Hematopoietic multipotent progenitor cell treated with erythropoietin and hydrocortisone succinate and interleukin-3 and kit ligand, for 15 days (in vitro differentiated cells): ENCODE measurements at regions not wholly inside any gene's neighbourhood (a gene's known extent, or its start where the extent isn't known, plus 50 kb on each side); places are given as distances from the start of the nearest gene placed in this dataset.
"Not testable (repeated sequence)": the region's sequence is repeated elsewhere in the genome, so short reads cannot be mapped to it uniquely, and the experiment has no call there.

Experiments
- DNase-seq: peaks from one replicate; pipeline ENCODE4 v3.0.0-alpha.2; 2015; ENCODE audit warnings: low spot score

GRCh38 chr12:73210548-73211204 is 938.5 kb downstream of the TRHDE start:
- DNase-seq = no peak

GRCh38 chr12:73220951-73221350 is 948.8 kb downstream of the TRHDE start:
- DNase-seq = no peak

DNA sequence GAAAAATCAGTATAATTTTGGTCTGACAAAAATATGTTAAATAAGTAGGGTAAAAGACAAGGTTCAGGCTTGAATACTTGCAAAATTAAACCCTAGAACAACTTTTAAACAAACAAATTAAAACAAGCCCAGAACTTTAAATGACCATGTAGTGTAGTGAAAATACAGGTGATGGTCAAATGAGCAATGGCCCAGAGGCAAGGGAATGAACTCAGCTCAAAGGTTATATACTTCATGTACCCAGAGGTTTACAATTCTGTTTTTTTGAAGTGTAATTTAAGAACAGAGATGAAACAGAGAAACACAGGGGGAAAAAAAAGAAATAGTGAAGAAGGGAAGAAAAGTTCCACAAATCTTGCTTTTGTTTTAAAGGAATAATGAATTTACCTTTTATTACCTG is 949.2 kb downstream of the TRHDE start:
- no peak for DNase-seq

DNA sequence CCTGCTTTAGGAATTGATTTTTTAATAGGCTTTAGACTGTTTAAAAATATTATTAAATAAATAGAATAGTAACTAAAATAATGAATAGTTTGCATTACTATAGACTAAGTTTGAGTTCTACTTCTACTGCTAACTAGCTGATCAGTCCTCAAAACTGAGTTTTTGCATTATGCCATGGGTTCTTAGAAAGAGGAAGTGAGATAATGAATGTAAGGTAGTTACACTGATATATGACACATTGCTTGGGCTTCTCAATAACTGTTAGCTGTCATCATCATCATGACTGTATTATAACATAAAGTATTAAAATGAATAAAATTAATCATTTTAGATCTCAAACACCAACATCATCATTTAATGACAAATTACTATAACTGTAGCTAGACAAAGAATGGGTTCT is 949.7 kb downstream of the TRHDE start:
- DNase-seq = no peak

- no peak for DNase-seq
These were observed 953.3 kb downstream of the TRHDE start for GRCh38 chr12:73225371-73225937.

GRCh38 chr12:73225941-73226340 is 953.8 kb downstream of the TRHDE start:
- DNase-seq = no peak

GRCh38 chr12:73226593-73226992 is 954.4 kb downstream of the TRHDE start:
- no peak for DNase-seq

- not testable (repeated sequence) for DNase-seq
These were observed 956.7 kb downstream of the TRHDE start for GRCh38 chr12:73228828-73229227.

DNA sequence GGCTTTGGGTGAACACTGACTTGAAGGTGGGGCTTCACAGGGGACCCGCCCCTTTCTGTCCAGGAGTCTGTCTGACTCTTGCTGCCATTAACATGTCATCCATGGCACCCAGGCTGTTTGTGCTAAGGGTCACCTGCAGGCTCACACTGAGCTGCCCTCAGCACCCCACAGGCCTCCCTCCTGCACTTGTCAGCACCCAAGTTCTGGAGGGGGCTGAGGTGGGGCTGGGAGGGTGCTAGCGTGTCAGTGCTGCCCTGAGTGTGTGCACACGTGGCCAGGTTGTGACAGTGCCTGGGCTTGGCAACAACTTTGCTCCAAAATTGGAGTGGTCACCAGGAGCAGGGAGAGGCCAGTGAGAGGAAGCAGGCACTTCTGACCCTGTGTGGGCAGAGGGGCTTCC is 963.2 kb downstream of the TRHDE start:
- no peak for DNase-seq

- no peak for DNase-seq
These were observed 967.9 kb downstream of the TRHDE start for GRCh38 chr12:73240110-73240509.

DNA sequence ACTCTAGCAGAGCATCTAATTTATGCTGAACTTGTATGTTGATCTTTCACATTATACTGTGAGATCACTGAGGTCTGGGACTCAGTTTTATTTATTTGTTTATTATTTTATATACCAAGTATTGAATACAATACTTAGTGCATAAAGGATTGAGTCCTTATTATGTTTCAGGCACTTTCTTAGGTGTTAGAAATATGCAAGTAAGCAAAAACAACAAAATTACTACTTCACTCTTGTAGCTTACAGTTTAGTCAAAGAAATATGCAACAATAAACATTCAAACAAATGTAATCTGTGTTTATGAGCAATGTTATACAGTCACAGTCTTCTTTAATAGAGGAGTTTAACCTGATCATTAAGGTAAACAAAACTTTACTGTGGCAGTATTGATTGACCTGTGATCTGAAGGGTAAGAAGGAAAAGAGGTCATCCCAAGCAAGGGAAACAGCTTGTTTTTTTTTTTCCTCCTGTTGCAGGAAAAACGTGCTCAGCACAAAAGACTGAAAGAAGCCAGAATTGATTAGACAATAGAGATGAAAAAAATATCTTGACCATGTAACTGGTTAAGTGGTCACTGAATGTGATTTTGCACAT is 990.7 kb downstream of the TRHDE start:
- no peak for DNase-seq

- DNase-seq = no peak
These were observed 994.0 kb downstream of the TRHDE start for GRCh38 chr12:73266206-73266605.

- DNase-seq = no peak
These were observed 1002.8 kb downstream of the TRHDE start for GRCh38 chr12:73274976-73275375.

GRCh38 chr12:73277971-73278370 is 1005.8 kb downstream of the TRHDE start:
- no peak for DNase-seq

- no peak for DNase-seq
These were observed 1029.4 kb downstream of the TRHDE start for GRCh38 chr12:73301530-73301929.

DNA sequence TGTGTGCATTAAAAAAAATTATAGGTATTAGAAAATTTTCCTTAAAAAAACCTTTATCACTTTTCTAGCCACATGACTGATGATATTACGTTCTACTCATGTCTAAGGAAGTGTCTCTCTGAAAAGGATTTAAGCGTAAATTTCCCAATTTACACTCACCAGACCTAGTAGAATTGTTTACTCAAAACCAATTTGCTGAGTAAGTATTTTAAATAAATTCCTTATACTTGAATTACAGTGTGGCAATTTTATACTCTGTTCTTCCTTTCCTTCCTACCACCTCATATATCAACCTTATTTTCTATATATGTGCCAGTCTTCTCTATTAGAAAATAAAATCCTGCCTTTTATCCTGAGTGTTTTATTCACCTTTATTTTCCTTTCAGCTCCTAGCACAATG is 1035.1 kb downstream of the TRHDE start:
- DNase-seq = no peak

- DNase-seq = no peak
These were observed 1035.9 kb downstream of the TRHDE start for GRCh38 chr12:73308079-73308478.

DNA sequence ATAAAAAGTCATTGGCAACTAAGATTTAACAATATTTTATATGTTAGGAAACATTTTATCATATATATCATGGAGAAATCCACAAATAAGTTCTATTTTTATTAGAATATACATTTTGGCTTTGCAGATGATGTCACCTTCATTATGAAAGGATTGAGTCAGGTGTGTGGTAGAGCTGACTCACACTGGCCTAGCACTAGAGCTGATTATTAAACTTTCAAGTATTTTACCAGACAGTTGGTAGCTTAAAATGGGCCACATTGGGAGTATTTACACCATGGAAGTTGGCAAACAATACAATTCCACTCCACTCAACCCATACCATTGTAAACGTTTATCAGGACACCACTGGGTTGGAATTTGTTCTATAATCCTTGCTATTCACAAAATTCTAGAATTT is 1036.6 kb downstream of the TRHDE start:
- DNase-seq = no peak

DNA sequence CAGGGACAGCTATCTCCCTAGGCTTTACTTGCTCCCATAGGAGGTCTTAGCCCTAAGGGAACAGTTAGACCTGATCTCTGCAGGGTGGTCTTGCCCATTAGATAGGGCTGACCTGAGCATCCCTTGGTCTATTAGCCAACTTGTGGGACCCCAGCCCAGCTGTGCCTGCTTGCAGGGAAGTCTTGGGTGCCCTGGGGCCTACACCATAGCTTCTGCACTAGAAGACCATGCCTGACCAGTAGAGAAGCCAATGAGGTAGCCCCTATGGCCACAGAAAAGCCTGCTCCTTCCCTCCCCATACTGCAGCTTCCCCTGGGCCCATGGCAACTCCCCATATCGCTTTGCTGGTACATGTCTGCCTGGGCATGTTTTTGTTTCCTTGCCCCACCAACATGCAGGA is 1049.1 kb downstream of the TRHDE start:
- no peak for DNase-seq

DNA sequence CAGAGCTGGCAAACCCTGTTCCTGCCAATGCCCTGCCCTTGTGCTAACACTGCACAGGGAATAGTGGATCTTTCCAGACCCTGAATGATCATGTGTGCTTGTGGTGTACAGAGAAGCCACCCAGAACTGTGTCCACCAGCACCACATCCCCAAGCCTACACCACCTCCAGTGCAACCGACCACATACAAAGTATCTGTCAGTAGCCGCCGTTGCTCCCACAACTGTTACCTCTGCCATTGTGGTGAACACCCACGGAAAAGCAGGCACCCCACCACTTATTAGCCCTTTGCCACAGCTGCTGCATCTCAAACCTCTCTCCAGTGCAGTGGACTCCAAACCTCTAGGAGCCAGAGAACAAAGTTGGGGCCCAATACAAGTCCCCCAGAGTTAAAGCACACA is 1049.6 kb downstream of the TRHDE start:
- DNase-seq = no peak

DNA sequence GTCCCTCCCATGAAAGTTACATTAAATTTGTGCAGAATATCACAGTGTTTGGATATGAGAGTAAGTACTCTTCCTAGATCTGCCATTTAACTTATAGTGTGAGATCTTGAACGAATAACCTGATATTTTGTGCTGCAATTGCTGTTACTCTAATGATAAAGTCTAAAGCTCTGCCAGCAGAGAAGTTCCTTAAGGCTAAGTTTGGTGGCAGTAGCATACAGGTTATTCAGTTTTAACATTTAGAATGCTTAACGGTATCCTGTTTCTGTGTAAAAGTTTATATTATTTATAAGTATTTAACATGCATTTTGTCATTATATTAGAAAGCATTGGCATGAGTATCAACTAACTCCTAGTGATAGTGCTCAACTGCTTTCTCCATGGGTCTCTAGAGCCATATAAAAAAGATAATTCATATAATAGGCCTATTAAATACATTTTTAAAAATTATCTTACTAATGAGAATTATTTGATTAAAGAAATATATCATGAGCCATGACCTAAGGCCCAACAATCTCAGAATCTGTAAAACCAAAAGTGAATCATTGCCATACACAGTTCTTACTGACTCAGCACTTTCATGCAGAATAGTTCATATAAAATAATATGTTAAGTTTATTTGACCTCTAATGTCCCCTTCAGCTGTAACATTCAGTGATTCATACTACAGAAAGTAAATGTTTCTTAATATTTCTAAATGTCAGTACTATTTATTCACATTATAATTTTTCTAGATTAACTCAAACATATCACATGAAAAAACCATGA is 1058.6 kb downstream of the TRHDE start:
- DNase-seq = no peak

GRCh38 chr12:73341559-73342247 is 1069.5 kb downstream of the TRHDE start:
- DNase-seq = no peak

- no peak for DNase-seq
These were observed 1070.6 kb downstream of the TRHDE start for GRCh38 chr12:73342733-73343132.
